ENCODE measurements at regions not wholly inside any gene's neighbourhood (a gene's known extent, or its start where the extent isn't known, plus 50 kb on each side); places are given as distances from the start of the nearest gene placed in this dataset.

DNA sequence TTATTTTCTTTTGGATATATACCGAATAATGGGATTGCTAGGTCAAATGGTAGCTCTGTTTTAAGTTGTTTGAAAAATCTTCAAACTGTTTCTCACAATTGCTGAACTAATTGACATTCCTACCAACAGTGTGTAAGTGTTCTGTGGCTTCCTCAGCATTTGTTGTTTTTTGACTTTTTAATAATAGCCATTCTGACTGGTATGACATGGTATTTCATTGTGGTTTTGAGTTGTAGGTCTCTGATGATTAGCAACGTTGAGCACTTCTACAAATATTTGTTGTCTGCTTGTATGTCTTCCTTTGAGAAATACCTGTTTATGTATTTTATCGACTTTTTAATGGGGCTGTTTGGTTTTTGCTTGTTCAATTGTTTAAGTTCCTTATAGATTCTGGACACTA lies 680.1 kb upstream of the GRIA3 start:
- TF ChIP-seq, protein P1, sequence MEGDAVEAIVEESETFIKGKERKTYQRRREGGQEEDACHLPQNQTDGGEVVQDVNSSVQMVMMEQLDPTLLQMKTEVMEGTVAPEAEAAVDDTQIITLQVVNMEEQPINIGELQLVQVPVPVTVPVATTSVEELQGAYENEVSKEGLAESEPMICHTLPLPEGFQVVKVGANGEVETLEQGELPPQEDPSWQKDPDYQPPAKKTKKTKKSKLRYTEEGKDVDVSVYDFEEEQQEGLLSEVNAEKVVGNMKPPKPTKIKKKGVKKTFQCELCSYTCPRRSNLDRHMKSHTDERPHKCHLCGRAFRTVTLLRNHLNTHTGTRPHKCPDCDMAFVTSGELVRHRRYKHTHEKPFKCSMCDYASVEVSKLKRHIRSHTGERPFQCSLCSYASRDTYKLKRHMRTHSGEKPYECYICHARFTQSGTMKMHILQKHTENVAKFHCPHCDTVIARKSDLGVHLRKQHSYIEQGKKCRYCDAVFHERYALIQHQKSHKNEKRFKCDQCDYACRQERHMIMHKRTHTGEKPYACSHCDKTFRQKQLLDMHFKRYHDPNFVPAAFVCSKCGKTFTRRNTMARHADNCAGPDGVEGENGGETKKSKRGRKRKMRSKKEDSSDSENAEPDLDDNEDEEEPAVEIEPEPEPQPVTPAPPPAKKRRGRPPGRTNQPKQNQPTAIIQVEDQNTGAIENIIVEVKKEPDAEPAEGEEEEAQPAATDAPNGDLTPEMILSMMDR (IDR thresholded peaks at IDR 0.05), result no peak
- Histone ChIP-seq H3K4me3 (ENCODE audit: low read length) (no peak overlapping the region), H3K9me3 (ENCODE audit: control insufficient read depth in 1 of 2, insufficient read depth in 1 of 2, low read length in 2 of 2) (no peaks in the 10 kb centered on the region), H3K4me1 (ENCODE audit: insufficient read depth, low read length) (no peaks in the 10 kb centered on the region), H3K36me3 (ENCODE audit: insufficient read depth, low read length) (no peaks in the 10 kb centered on the region), H3K27ac (ENCODE audit: low read depth in 1 of 2, low read length in 2 of 2) (no peak overlapping the region), H3K27me3 (ENCODE audit: control insufficient read depth in 1 of 2, insufficient read depth in 2 of 2, low read length in 2 of 2) (no peaks in the 10 kb centered on the region)
- ATAC-seq (ENCODE audit: poor library complexity) (no peak), DNase-seq (no peak)
- no peaks in the 10 kb centered on the region for H3K36me3 Mint-ChIP-seq (ENCODE audit: low read depth)
- no peaks in the 10 kb centered on the region for H3K27me3 Mint-ChIP-seq
- no peaks in the 10 kb centered on the region for H3K4me1 Mint-ChIP-seq (ENCODE audit: low read depth)
- H3K4me3 Mint-ChIP-seq, result no peak overlapping the region
- no peaks in the 10 kb centered on the region for H3K9me3 Mint-ChIP-seq
- no peak overlapping the region for H3K27ac Mint-ChIP-seq
- CTCF ChIA-PET, result no interaction called here
- POLR2A ChIA-PET, result no interaction called here
- intact Hi-C loops (cut with DNase I, micrococcal nuclease), result no loop called here

DNA sequence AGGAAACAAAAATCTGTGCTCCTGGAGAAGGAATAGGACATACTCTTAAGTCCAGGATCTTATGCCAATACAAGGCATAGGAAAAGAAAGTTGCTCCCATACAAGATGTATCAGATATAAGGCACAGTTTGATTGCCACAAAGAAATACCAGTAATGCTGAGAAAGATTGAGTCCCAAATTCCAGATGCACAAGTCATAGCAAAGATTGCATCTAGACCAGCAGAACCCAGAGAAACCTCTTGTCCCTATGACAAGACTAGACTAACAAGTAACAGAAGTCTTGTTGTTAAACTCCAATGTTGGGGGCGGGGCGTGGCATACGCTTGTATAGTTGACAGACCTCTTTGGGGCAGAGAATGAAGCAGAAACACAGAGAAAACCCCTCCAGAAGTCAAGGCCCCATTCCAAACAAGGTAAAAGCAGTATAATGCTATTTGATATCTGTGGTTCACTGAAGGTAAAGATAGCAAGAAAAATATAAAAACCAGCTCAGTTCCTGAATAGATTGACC lies 671.5 kb upstream of the GRIA3 start:
- H3K27ac Mint-ChIP-seq, result no peak overlapping the region

DNA sequence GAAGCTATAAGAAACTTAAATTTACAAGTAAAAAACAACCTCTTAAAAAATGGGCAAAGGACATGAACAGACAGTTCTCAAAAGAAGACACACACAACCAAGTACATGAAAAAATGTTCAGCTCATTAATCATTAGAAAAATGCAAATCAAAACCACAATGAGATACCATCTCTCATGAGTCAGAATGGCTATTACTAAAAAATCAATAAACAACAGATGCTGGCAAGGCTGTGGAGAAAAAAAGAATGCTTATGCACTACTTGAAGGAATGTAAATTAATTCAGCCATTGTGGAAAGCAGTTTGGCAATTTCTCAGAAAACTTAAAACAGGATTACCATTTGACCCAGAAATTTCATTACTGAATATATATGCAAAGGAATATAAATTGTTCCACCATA lies 666.3 kb upstream of the GRIA3 start:
- no peak overlapping the region for H3K27ac ChIP-seq (ENCODE audit: low read depth in 1 of 2, low read length in 2 of 2)
- intact Hi-C loops (cut with DNase I, micrococcal nuclease), result no loop called here
- no peaks in the 10 kb centered on the region for H3K9me3 Mint-ChIP-seq
- H3K36me3 ChIP-seq (ENCODE audit: insufficient read depth, low read length), result no peaks in the 10 kb centered on the region
- no peaks in the 10 kb centered on the region for H3K27me3 Mint-ChIP-seq
- no peak overlapping the region for H3K27ac Mint-ChIP-seq
- ATAC-seq (ENCODE audit: poor library complexity) (no peak), DNase-seq (no peak)
- no peaks in the 10 kb centered on the region for H3K4me1 Mint-ChIP-seq (ENCODE audit: low read depth)
- H3K9me3 ChIP-seq (ENCODE audit: control insufficient read depth in 1 of 2, insufficient read depth in 1 of 2, low read length in 2 of 2), result no peaks in the 10 kb centered on the region
- no peaks in the 10 kb centered on the region for H3K27me3 ChIP-seq (ENCODE audit: control insufficient read depth in 1 of 2, insufficient read depth in 2 of 2, low read length in 2 of 2)
- H3K4me3 Mint-ChIP-seq, result no peak overlapping the region
- H3K4me3 ChIP-seq (ENCODE audit: low read length), result no peak overlapping the region
- H3K4me1 ChIP-seq (ENCODE audit: insufficient read depth, low read length), result no peaks in the 10 kb centered on the region
- no peaks in the 10 kb centered on the region for H3K36me3 Mint-ChIP-seq (ENCODE audit: low read depth)
- TF ChIP-seq, protein P1 (IDR thresholded peaks at IDR 0.05), result no peak
- ChIA-PET POLR2A (no interaction called here), CTCF (no interaction called here)

More for the DNA sequence above, 671.5 kb upstream of the GRIA3 start:
- Histone ChIP-seq H3K27me3 (ENCODE audit: control insufficient read depth in 1 of 2, insufficient read depth in 2 of 2, low read length in 2 of 2) (no peaks in the 10 kb centered on the region), H3K9me3 (ENCODE audit: control insufficient read depth in 1 of 2, insufficient read depth in 1 of 2, low read length in 2 of 2) (no peaks in the 10 kb centered on the region), H3K27ac (ENCODE audit: low read depth in 1 of 2, low read length in 2 of 2) (no peak overlapping the region), H3K4me3 (ENCODE audit: low read length) (no peak overlapping the region), H3K36me3 (ENCODE audit: insufficient read depth, low read length) (no peaks in the 10 kb centered on the region), H3K4me1 (ENCODE audit: insufficient read depth, low read length) (no peaks in the 10 kb centered on the region)
- H3K36me3 Mint-ChIP-seq (ENCODE audit: low read depth), result no peaks in the 10 kb centered on the region
- no peaks in the 10 kb centered on the region for H3K4me1 Mint-ChIP-seq (ENCODE audit: low read depth)
- H3K9me3 Mint-ChIP-seq, result no peaks in the 10 kb centered on the region
- POLR2A ChIA-PET, result no interaction called here
- intact Hi-C loops (cut with DNase I, micrococcal nuclease), result no loop called here
- no peak for DNase-seq
- CTCF ChIA-PET, result no interaction called here
- TF ChIP-seq, protein P1 (IDR thresholded peaks at IDR 0.05), result no peak
- H3K27me3 Mint-ChIP-seq, result no peaks in the 10 kb centered on the region
- no peak overlapping the region for H3K4me3 Mint-ChIP-seq
- ATAC-seq (ENCODE audit: poor library complexity), result no peak
